CD4-positive, alpha-beta T cell treated with Interleukin-4 for 4 hours (primary cell): ENCODE measurements at regions not wholly inside any gene's neighbourhood (a gene's known extent, or its start where the extent isn't known, plus 50 kb on each side); places are given as distances from the start of the nearest gene placed in this dataset.

Source experiments
- DNase-seq: peaks from one replicate; pipeline ENCODE4 v3.0.0-alpha.2; 2020

- DNase-seq, result no peak
These were observed 50.4 kb upstream of the KDR start for GRCh38 chr4:55175779-55176231.

GRCh38 chr4:55176497-55176896, 51.1 kb upstream of the KDR start:
- DNase-seq, result no peak

GRCh38 chr4:55177461-55177860, 52.1 kb upstream of the KDR start:
- no peak for DNase-seq

GRCh38 chr4:55178226-55179005, 53.0 kb upstream of the KDR start:
- DNase-seq, result no peak

- no peak for DNase-seq
These were observed 55.9 kb upstream of the KDR start for GRCh38 chr4:55181010-55182005.

GRCh38 chr4:55183926-55184599, 58.7 kb upstream of the KDR start:
- DNase-seq, result no peak

GRCh38 chr4:55184600-55185523, 59.5 kb upstream of the KDR start:
- peak; percentile 11 for DNase-seq

- no peak for DNase-seq
These were observed 60.7 kb upstream of the KDR start for GRCh38 chr4:55186123-55186522.

- DNase-seq, result no peak
These were observed 61.3 kb upstream of the KDR start for GRCh38 chr4:55186700-55187099.

GRCh38 chr4:55214172-55214571, 88.8 kb upstream of the KDR start:
- DNase-seq, result no peak

- no peak for DNase-seq
These were observed 89.7 kb upstream of the KDR start for GRCh38 chr4:55215087-55215486.

- DNase-seq, result no peak
These were observed 91.7 kb upstream of the KDR start for GRCh38 chr4:55216863-55217635.

GRCh38 chr4:55218041-55218440, 92.6 kb upstream of the KDR start:
- no peak for DNase-seq

GRCh38 chr4:55237839-55238238, 108.2 kb upstream of the SRD5A3 start:
- no peak for DNase-seq

- DNase-seq, result no peak
These were observed 107.6 kb upstream of the SRD5A3 start for GRCh38 chr4:55238407-55238806.

GRCh38 chr4:55241461-55241860, 104.6 kb upstream of the SRD5A3 start:
- DNase-seq, result no peak

- no peak for DNase-seq
These were observed 103.5 kb upstream of the SRD5A3 start for GRCh38 chr4:55242506-55242905.

- DNase-seq, result no peak
These were observed 98.5 kb upstream of the SRD5A3 start for GRCh38 chr4:55247521-55247920.

- DNase-seq, result no peak
These were observed 97.3 kb upstream of the SRD5A3 start for GRCh38 chr4:55248756-55249155.

- no peak for DNase-seq
These were observed 96.6 kb upstream of the SRD5A3 start for GRCh38 chr4:55249476-55249875.

GRCh38 chr4:55251342-55251741, 94.7 kb upstream of the SRD5A3 start:
- DNase-seq, result no peak
